Neural cell (in vitro differentiated cells): ENCODE measurements at regions not wholly inside any gene's neighbourhood (a gene's known extent, or its start where the extent isn't known, plus 50 kb on each side); places are given as distances from the start of the nearest gene placed in this dataset.

Source experiments
- H2AFZ ChIP-seq: fragments of 200-600, 300-800 bp; sonication (generic), shearing (Covaris generic); 2 replicates; pipeline ENCODE4 v1.6.0; 2014; ENCODE audit warnings: low read depth, mild to moderate bottlenecking, antibody characterized with exemption, low read length, moderate library complexity
- H3F3A ChIP-seq: fragments of 200-600 bp; shearing (Covaris generic); 2 replicates; pipeline ENCODE4 v1.6.1; 2016; ENCODE audit warnings: mild to moderate bottlenecking, moderate library complexity, mixed read lengths, antibody characterized with exemption, low read length; ENCODE audit not compliant: insufficient read depth, poor library complexity, severe bottlenecking
- H3K27ac ChIP-seq: fragments of 200-600, 300-800 bp; sonication (generic), shearing (Covaris generic); 2 replicates; pipeline ENCODE4 v1.5.1; 2014; ENCODE audit warnings: mild to moderate bottlenecking, low read length, moderate library complexity
- H3K27me3 ChIP-seq: fragments of 300-800, 200-600 bp; sonication (generic), shearing (Covaris generic); 2 replicates; pipeline ENCODE4 v1.6.0; 2014; ENCODE audit warnings: mild to moderate bottlenecking, low read depth, low read length, moderate library complexity; ENCODE audit not compliant: insufficient read depth
- H3K36me3 ChIP-seq: fragments of 300-800, 200-600 bp; sonication (generic), shearing (Covaris generic); 2 replicates; pipeline ENCODE4 v1.5.1; 2014; ENCODE audit warnings: mild to moderate bottlenecking, antibody characterized with exemption, low read length, moderate library complexity; ENCODE audit not compliant: insufficient read depth
- H3K4me2 ChIP-seq: fragments of 300-800, 200-600 bp; sonication (generic), shearing (Covaris generic); 2 replicates; pipeline ENCODE4 v1.6.0; 2014; ENCODE audit warnings: mild to moderate bottlenecking, low read length
- H3K4me3 ChIP-seq: fragments of 300-800, 200-600 bp; sonication (generic), shearing (Covaris generic); 2 replicates; pipeline ENCODE4 v1.5.1; 2014; ENCODE audit warnings: mild to moderate bottlenecking, low read length, moderate library complexity
- H3K79me2 ChIP-seq: fragments of 200-600 bp; shearing (Covaris generic); replicated peaks from 2 replicates; pipeline ENCODE4 v1.6.0; 2014; ENCODE audit warnings: mild to moderate bottlenecking, low read length, moderate library complexity; ENCODE audit not compliant: insufficient read depth
- H3K9ac ChIP-seq: fragments of 300-800, 200-600 bp; sonication (generic), shearing (Covaris generic); 2 replicates; pipeline ENCODE4 v1.6.1; 2016; ENCODE audit warnings: mild to moderate bottlenecking, low read length, mixed read lengths
- H3K9me2 ChIP-seq: fragments of 200-600 bp; shearing (Covaris generic); 2 replicates; pipeline ENCODE4 v1.6.1; 2016; ENCODE audit warnings: mild to moderate bottlenecking, low read length, mixed read lengths; ENCODE audit not compliant: insufficient read depth
- H3K9me3 ChIP-seq: fragments of 200-600, 300-800 bp; sonication (generic), shearing (Covaris generic); 2 replicates; pipeline ENCODE4 v1.6.1; 2016; ENCODE audit warnings: mild to moderate bottlenecking, mixed run types, low read length, moderate library complexity, mixed read lengths
- H4K20me1 ChIP-seq: fragments of 200-600 bp; shearing (Covaris generic); 2 replicates; pipeline ENCODE4 v1.6.1; 2016; ENCODE audit warnings: mild to moderate bottlenecking, mixed run types; ENCODE audit not compliant: insufficient read depth
- CTCF ChIP-seq: fragments of 450-650 bp; IDR thresholded peaks from 2 replicates; pipeline ENCODE4 v1.5.1; 2014; ENCODE audit warnings: antibody characterized with exemption, mild to moderate bottlenecking, moderate library complexity; ENCODE audit not compliant: poor library complexity, severe bottlenecking
- EP300 ChIP-seq: fragments of 450-650 bp; conservative IDR thresholded peaks from 2 replicates; pipeline ENCODE4 v1.6.1; 2014; ENCODE audit warnings: antibody characterized with exemption, mild to moderate bottlenecking, moderate library complexity; ENCODE audit not compliant: poor library complexity, severe bottlenecking
- EZH2 ChIP-seq: fragments of 200-600, 300-800 bp; shearing (Covaris generic), sonication (generic); IDR thresholded peaks from 2 replicates; pipeline ENCODE4 v1.6.1; 2014; ENCODE audit warnings: antibody characterized with exemption, low read length, borderline replicate concordance, mild to moderate bottlenecking; ENCODE audit not compliant: insufficient read depth, poor library complexity, severe bottlenecking
- MXI1 ChIP-seq: fragments of 450-650 bp; conservative IDR thresholded peaks from 2 replicates; pipeline ENCODE4 v1.6.1; 2014; ENCODE audit warnings: antibody characterized with exemption, mild to moderate bottlenecking; ENCODE audit not compliant: poor library complexity, severe bottlenecking
- POLR2AphosphoS5 ChIP-seq: IDR thresholded peaks from 2 replicates; pipeline ENCODE4 v1.6.1; 2012
- RAD21 ChIP-seq: fragments of 450-650 bp; conservative IDR thresholded peaks from 2 replicates; pipeline ENCODE4 v1.6.1; 2014; ENCODE audit warnings: antibody characterized with exemption, mild to moderate bottlenecking, moderate library complexity
- REST ChIP-seq: IDR thresholded peaks from 2 replicates; pipeline ENCODE4 v1.6.1; 2012; ENCODE audit warnings: borderline replicate concordance
- SMC3 ChIP-seq: fragments of 450-650 bp; conservative IDR thresholded peaks from 2 replicates; pipeline ENCODE4 v1.6.1; 2014; ENCODE audit warnings: antibody characterized with exemption, mild to moderate bottlenecking, moderate library complexity; ENCODE audit not compliant: poor library complexity
- TAF1 ChIP-seq: IDR thresholded peaks from 2 replicates; pipeline ENCODE4 v1.6.1; 2012; ENCODE audit warnings: low read depth

- no peak overlapping the region for H3K4me2 ChIP-seq
- H2AFZ ChIP-seq = no peak overlapping the region
- no peak overlapping the region for H3K4me3 ChIP-seq
- no peak overlapping the region for H3K9ac ChIP-seq
- H3K27me3 ChIP-seq = no peaks in the 10 kb centered on the region
- no peak overlapping the region for H3K27ac ChIP-seq
- H3K79me2 ChIP-seq = no peaks in the 10 kb centered on the region
- no peaks in the 10 kb centered on the region for H3K9me2 ChIP-seq
- H3K36me3 ChIP-seq = no peaks in the 10 kb centered on the region
- H3F3A ChIP-seq = no peaks in the 10 kb centered on the region
- no peaks in the 10 kb centered on the region for H4K20me1 ChIP-seq
- TF ChIP-seq REST (no peak), TAF1 (no peak), EZH2 (no peak), SMC3 (no peak), RAD21 (no peak), EP300 (no peak), MXI1 (no peak), CTCF (no peak)
- H3K9me3 ChIP-seq = no peaks in the 10 kb centered on the region
Observed at GRCh38 chr6:105713474-105714118, 310.7 kb upstream of the PREP start.

- TF ChIP-seq SMC3 = no peak
- TF ChIP-seq EZH2 = no peak
- TF ChIP-seq REST = no peak
- TF ChIP-seq EP300 = no peak
- TF ChIP-seq RAD21 = no peak
- TF ChIP-seq TAF1 = no peak
- TF ChIP-seq CTCF = no peak
- no peak for TF ChIP-seq MXI1
- TF ChIP-seq POLR2AphosphoS5 = no peak
- Histone ChIP-seq H3K9me2 (no peaks in the 10 kb centered on the region), H3K36me3 (no peaks in the 10 kb centered on the region), H3K9ac (no peak overlapping the region), H2AFZ (no peak overlapping the region), H3K79me2 (no peaks in the 10 kb centered on the region), H3K4me3 (no peak overlapping the region), H3F3A (no peaks in the 10 kb centered on the region), H3K27me3 (no peaks in the 10 kb centered on the region), H3K9me3 (no peaks in the 10 kb centered on the region), H3K27ac (no peak overlapping the region), H3K4me2 (no peak overlapping the region), H4K20me1 (no peaks in the 10 kb centered on the region)
Observed at GRCh38 chr6:105711216-105711615, 308.3 kb upstream of the PREP start.
